AG04449 (cell line): ENCODE measurements at regions not wholly inside any gene's neighbourhood (a gene's known extent, or its start where the extent isn't known, plus 50 kb on each side); places are given as distances from the start of the nearest gene placed in this dataset.
"Not testable (repeated sequence)": the region's sequence is repeated elsewhere in the genome, so short reads cannot be mapped to it uniquely, and the experiment has no call there.

Source experiments
- CTCF ChIA-PET: fragments of 350-600 bp; formaldehyde crosslinking; extraction: SDS; loops from one replicate; lab custom pipeline; 2021; ENCODE audit warnings: antibody characterized with exemption; lab: Yijun Ruan, JAX
- POLR2A ChIA-PET: fragments of 400-600, 350-600 bp; formaldehyde crosslinking; extraction: SDS; loops from one replicate; lab custom pipeline; 2020; ENCODE audit warnings: antibody characterized with exemption, inconsistent platforms; lab: Yijun Ruan, JAX
- DNase-seq: peaks from one replicate; pipeline ENCODE4 v3.0.0-alpha.2; 2010; ENCODE audit warnings: low read depth, low spot score
- H3K4me3 ChIP-seq: 2 replicates; pipeline ENCODE4 v1.5.1; 2011; ENCODE audit warnings: low read depth, mild to moderate bottlenecking, control low read depth, low read length
- CTCF ChIP-seq: IDR thresholded peaks from one replicate; pipeline ENCODE4 v1.5.1; 2011; ENCODE audit warnings: mild to moderate bottlenecking, moderate library complexity, low read length, control low read depth, inconsistent platforms; ENCODE audit not compliant: insufficient read depth; ENCODE audit errors: missing control alignments

- TF ChIP-seq CTCF: no peak
- H3K4me3 ChIP-seq: no peak overlapping the region
- POLR2A ChIA-PET: no interaction called here
- no peak for DNase-seq
- CTCF ChIA-PET: no interaction called here
Observed at GRCh38 chr11:92098172-92098571, 126.4 kb upstream of the FAT3 start.

GRCh38 chr11:92087725-92088537, 136.7 kb upstream of the FAT3 start:
- POLR2A ChIA-PET: no interaction called here
- CTCF ChIA-PET: no interaction called here

GRCh38 chr11:92083123-92083522, 141.5 kb upstream of the FAT3 start:
- POLR2A ChIA-PET: no interaction called here
- no peak for TF ChIP-seq CTCF
- CTCF ChIA-PET: no interaction called here
- H3K4me3 ChIP-seq: no peak overlapping the region
- no peak for DNase-seq

More at GRCh38 chr11:92087725-92088537, 136.7 kb upstream of the FAT3 start:
- DNase-seq: no peak
- TF ChIP-seq CTCF: no peak
- no peak overlapping the region for H3K4me3 ChIP-seq

GRCh38 chr11:92082652-92083051, 142.0 kb upstream of the FAT3 start:
- DNase-seq: no peak
- ChIA-PET CTCF (no interaction called here), POLR2A (no interaction called here)
- no peak overlapping the region for H3K4me3 ChIP-seq
- no peak for TF ChIP-seq CTCF

GRCh38 chr11:92074498-92074897, 150.1 kb upstream of the FAT3 start:
- CTCF ChIA-PET, H3K4me3 ChIP-seq, DNase-seq, POLR2A ChIA-PET: not testable (repeated sequence)

- H3K4me3 ChIP-seq: no peak overlapping the region
- no peak for DNase-seq
- no peak for TF ChIP-seq CTCF
- CTCF ChIA-PET: no interaction called here
- POLR2A ChIA-PET: no interaction called here
Observed at GRCh38 chr11:92071660-92072059, 153.0 kb upstream of the FAT3 start.
